ENCODE measurements at regions not wholly inside any gene's neighbourhood (a gene's known extent, or its start where the extent isn't known, plus 50 kb on each side); places are given as distances from the start of the nearest gene placed in this dataset.
"Not testable (repeated sequence)": the region's sequence is repeated elsewhere in the genome, so short reads cannot be mapped to it uniquely, and the experiment has no call there.

DNA sequence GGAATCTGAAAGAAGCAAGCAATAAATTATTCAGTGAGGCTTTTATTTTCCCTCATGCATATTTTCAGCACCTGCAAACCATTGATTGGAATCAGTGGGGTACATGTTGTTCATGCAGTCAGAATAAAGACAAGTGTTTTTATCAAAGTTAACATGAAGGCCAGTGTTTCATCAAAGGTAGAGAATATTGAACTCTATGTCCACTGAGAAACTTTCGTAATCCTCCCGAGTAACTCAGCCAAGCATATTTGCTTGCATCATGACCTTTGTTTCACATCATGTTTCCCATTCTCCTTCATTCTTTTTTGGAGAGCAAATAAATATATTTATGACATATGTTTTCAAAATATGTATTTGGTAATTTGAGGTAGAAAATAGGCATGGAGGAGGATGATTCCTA lies 663.1 kb downstream of the SH2D4B start:
- Histone ChIP-seq H3K9me3 (ENCODE audit: insufficient read depth, low read length, severe bottlenecking) (no peaks in the 10 kb centered on the region), H3K4me2 (ENCODE audit: insufficient read depth, low read length) (no peak overlapping the region), H3K36me3 (ENCODE audit: insufficient read depth, low read length) (no peaks in the 10 kb centered on the region), H2AFZ (ENCODE audit: low read depth, low read length) (no peak overlapping the region), H3K27ac (ENCODE audit: low read length) (no peak overlapping the region), H3K4me3 (ENCODE audit: low read depth in 1 of 2, low read length in 2 of 2) (no peak overlapping the region), H3K4me1 (ENCODE audit: insufficient read depth, low read length) (no peaks in the 10 kb centered on the region), H4K20me1 (ENCODE audit: insufficient read depth, low read length) (no peaks in the 10 kb centered on the region), H3K79me2 (ENCODE audit: insufficient read depth, low read length) (no peaks in the 10 kb centered on the region), H3K27me3 (ENCODE audit: insufficient read depth, low read length, poor library complexity) (no peaks in the 10 kb centered on the region), H3K9ac (ENCODE audit: low read depth, low read length) (no peak overlapping the region)
- DNase-seq (no peak), ATAC-seq (ENCODE audit: insufficient read depth, low read depth) (no peak)
- TF ChIP-seq EZH2 (IDR thresholded peaks at IDR 0.05; ENCODE audit: borderline replicate concordance, low read depth, low read length, severe bottlenecking) = no peak
- TF ChIP-seq, protein P1, sequence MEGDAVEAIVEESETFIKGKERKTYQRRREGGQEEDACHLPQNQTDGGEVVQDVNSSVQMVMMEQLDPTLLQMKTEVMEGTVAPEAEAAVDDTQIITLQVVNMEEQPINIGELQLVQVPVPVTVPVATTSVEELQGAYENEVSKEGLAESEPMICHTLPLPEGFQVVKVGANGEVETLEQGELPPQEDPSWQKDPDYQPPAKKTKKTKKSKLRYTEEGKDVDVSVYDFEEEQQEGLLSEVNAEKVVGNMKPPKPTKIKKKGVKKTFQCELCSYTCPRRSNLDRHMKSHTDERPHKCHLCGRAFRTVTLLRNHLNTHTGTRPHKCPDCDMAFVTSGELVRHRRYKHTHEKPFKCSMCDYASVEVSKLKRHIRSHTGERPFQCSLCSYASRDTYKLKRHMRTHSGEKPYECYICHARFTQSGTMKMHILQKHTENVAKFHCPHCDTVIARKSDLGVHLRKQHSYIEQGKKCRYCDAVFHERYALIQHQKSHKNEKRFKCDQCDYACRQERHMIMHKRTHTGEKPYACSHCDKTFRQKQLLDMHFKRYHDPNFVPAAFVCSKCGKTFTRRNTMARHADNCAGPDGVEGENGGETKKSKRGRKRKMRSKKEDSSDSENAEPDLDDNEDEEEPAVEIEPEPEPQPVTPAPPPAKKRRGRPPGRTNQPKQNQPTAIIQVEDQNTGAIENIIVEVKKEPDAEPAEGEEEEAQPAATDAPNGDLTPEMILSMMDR (IDR thresholded peaks at IDR 0.05; ENCODE audit: borderline replicate concordance, extremely low read depth, low read length, poor library complexity, severe bottlenecking) = no peak

DNA sequence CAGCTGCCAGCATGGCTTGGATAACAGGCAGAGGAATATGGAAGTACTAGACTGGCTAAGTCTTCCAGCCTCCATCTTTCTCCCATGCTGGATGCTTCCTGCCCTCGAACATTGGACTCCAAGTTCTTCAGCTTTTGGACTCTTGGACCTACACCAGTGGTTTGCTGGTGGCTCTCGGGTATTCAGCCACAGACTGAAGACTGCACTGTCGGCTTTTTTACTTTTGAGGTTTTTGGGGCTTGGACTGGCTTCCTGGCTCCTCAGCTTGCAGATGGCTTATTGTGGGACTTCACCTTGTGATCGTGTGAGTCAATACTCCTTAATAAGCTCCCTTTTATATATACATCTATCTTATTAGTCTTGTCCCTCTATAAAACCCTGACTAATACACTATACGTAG lies 667.6 kb upstream of the NRG3 start:
- not testable (repeated sequence) for H2AFZ ChIP-seq (ENCODE audit: low read depth, low read length); DNase-seq; H4K20me1 ChIP-seq (ENCODE audit: insufficient read depth, low read length); H3K4me3 ChIP-seq (ENCODE audit: low read depth in 1 of 2, low read length in 2 of 2); H3K4me2 ChIP-seq (ENCODE audit: insufficient read depth, low read length); H3K27me3 ChIP-seq (ENCODE audit: insufficient read depth, low read length, poor library complexity); H3K79me2 ChIP-seq (ENCODE audit: insufficient read depth, low read length); ATAC-seq (ENCODE audit: insufficient read depth, low read depth); H3K9ac ChIP-seq (ENCODE audit: low read depth, low read length); H3K9me3 ChIP-seq (ENCODE audit: insufficient read depth, low read length, severe bottlenecking); H3K4me1 ChIP-seq (ENCODE audit: insufficient read depth, low read length); H3K36me3 ChIP-seq (ENCODE audit: insufficient read depth, low read length); H3K27ac ChIP-seq (ENCODE audit: low read length)

DNA sequence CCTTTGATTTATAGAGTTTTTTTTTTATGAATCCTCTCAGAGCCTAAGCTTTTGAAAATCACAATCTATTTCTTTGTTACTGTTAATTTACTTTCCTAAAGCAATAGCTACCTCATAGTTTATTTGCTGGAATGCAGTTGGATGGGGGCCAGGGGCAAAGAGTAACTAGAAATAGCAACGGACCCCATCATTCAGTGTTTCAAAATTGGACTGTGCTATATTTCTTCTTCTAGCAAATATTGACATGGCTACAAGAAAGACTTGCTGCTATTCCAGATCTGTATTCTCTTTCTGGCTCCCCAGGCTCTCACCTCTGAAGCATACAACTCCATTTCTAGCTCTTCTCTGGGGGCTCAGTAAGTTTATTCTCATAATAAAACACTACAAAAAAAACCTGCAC lies 661.6 kb upstream of the NRG3 start:
- Histone ChIP-seq H3K79me2 (ENCODE audit: insufficient read depth, low read length) (no peaks in the 10 kb centered on the region), H3K4me1 (ENCODE audit: insufficient read depth, low read length) (no peaks in the 10 kb centered on the region), H3K27me3 (ENCODE audit: insufficient read depth, low read length, poor library complexity) (no peaks in the 10 kb centered on the region), H3K4me2 (ENCODE audit: insufficient read depth, low read length) (no peak overlapping the region), H4K20me1 (ENCODE audit: insufficient read depth, low read length) (no peaks in the 10 kb centered on the region), H3K27ac (ENCODE audit: low read length) (no peak overlapping the region), H3K4me3 (ENCODE audit: low read depth in 1 of 2, low read length in 2 of 2) (no peak overlapping the region), H3K36me3 (ENCODE audit: insufficient read depth, low read length) (no peaks in the 10 kb centered on the region), H2AFZ (ENCODE audit: low read depth, low read length) (no peak overlapping the region), H3K9me3 (ENCODE audit: insufficient read depth, low read length, severe bottlenecking) (no peaks in the 10 kb centered on the region), H3K9ac (ENCODE audit: low read depth, low read length) (no peak overlapping the region)
- TF ChIP-seq EZH2 (IDR thresholded peaks at IDR 0.05; ENCODE audit: borderline replicate concordance, low read depth, low read length, severe bottlenecking) = no peak
- TF ChIP-seq, protein P1 (IDR thresholded peaks at IDR 0.05; ENCODE audit: borderline replicate concordance, extremely low read depth, low read length, poor library complexity, severe bottlenecking) = no peak
- DNase-seq (no peak), ATAC-seq (ENCODE audit: insufficient read depth, low read depth) (no peak)

DNA sequence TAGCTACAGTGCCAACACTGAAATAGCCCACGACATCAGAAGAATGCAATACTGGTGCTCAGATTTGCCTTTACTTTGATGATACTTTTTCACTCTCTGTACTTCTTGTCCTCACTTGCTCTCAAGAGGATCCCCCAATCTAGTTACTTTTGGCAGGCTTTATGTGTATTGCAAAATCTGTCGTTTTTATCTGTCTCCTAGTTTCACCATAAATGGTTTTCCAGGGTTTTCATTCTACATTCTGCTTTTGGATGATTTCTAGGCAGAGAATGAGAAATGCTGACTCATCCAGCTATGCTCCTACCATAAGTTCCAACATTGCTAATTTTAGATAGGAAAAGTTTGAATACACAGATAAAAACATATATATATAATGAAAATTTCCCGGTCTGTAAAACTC lies 659.5 kb upstream of the NRG3 start:
- no peaks in the 10 kb centered on the region for H3K79me2 ChIP-seq (ENCODE audit: insufficient read depth, low read length)
- H3K4me2 ChIP-seq (ENCODE audit: insufficient read depth, low read length) = no peak overlapping the region
- no peak for ATAC-seq (ENCODE audit: insufficient read depth, low read depth)
- H3K36me3 ChIP-seq (ENCODE audit: insufficient read depth, low read length) = no peaks in the 10 kb centered on the region
- H3K27me3 ChIP-seq (ENCODE audit: insufficient read depth, low read length, poor library complexity) = no peaks in the 10 kb centered on the region
- H2AFZ ChIP-seq (ENCODE audit: low read depth, low read length) = no peak overlapping the region
- no peak overlapping the region for H3K4me3 ChIP-seq (ENCODE audit: low read depth in 1 of 2, low read length in 2 of 2)
- no peaks in the 10 kb centered on the region for H4K20me1 ChIP-seq (ENCODE audit: insufficient read depth, low read length)
- TF ChIP-seq, protein P1 (IDR thresholded peaks at IDR 0.05; ENCODE audit: borderline replicate concordance, extremely low read depth, low read length, poor library complexity, severe bottlenecking) = no peak
- TF ChIP-seq EZH2 (IDR thresholded peaks at IDR 0.05; ENCODE audit: borderline replicate concordance, low read depth, low read length, severe bottlenecking) = no peak
- H3K4me1 ChIP-seq (ENCODE audit: insufficient read depth, low read length) = no peaks in the 10 kb centered on the region
- H3K9ac ChIP-seq (ENCODE audit: low read depth, low read length) = no peak overlapping the region
- DNase-seq = no peak
- H3K9me3 ChIP-seq (ENCODE audit: insufficient read depth, low read length, severe bottlenecking) = no peaks in the 10 kb centered on the region
- no peak overlapping the region for H3K27ac ChIP-seq (ENCODE audit: low read length)
